GM18907 (cell line): ENCODE measurements at regions not wholly inside any gene's neighbourhood (a gene's known extent, or its start where the extent isn't known, plus 50 kb on each side); places are given as distances from the start of the nearest gene placed in this dataset.
A peak's percentile ranks its signal among the peaks of the same experiment; 100 is the strongest.

Source experiments
- ATAC-seq: cut with Tn5 transposase; IDR thresholded peaks from one replicate; pipeline ENCODE4 v1.9.1; 2021; ENCODE audit warnings: mild to moderate bottlenecking, moderate library complexity; ENCODE audit not compliant: unreplicated experiment

GRCh38 chr2:24439971-24440340, 51.1 kb upstream of the NCOA1 start:
- ATAC-seq: no peak

GRCh38 chr2:24439280-24439970, 51.6 kb upstream of the NCOA1 start:
- no peak for ATAC-seq

GRCh38 chr2:24438106-24438505, 52.9 kb upstream of the NCOA1 start:
- ATAC-seq: no peak

GRCh38 chr2:24435391-24436316, 55.4 kb upstream of the NCOA1 start:
- ATAC-seq: no peak

- no peak for ATAC-seq
Observed at GRCh38 chr2:24434541-24434940, 56.5 kb upstream of the NCOA1 start.

GRCh38 chr2:24432735-24433134, 58.3 kb upstream of the NCOA1 start:
- no peak for ATAC-seq

- ATAC-seq: no peak
Observed at GRCh38 chr2:24432121-24432520, 58.9 kb upstream of the NCOA1 start.

GRCh38 chr2:24429197-24430074, 61.6 kb upstream of the NCOA1 start:
- ATAC-seq: no peak

GRCh38 chr2:24424387-24424786, 64.1 kb upstream of the ITSN2 start:
- no peak for ATAC-seq

- ATAC-seq: no peak
Observed at GRCh38 chr2:24423095-24423494, 62.8 kb upstream of the ITSN2 start.

GRCh38 chr2:24421668-24422067, 61.3 kb upstream of the ITSN2 start:
- no peak for ATAC-seq

GRCh38 chr2:24420373-24420772, 60.0 kb upstream of the ITSN2 start:
- no peak for ATAC-seq

GRCh38 chr2:24418166-24418841, 58.0 kb upstream of the ITSN2 start:
- no peak for ATAC-seq

- no peak for ATAC-seq
Observed at GRCh38 chr2:24412812-24413211, 52.5 kb upstream of the ITSN2 start.

- ATAC-seq: no peak
Observed at GRCh38 chr2:24411488-24412151, 51.3 kb upstream of the ITSN2 start.

GRCh38 chr2:24410976-24411375, 50.6 kb upstream of the ITSN2 start:
- ATAC-seq: no peak

GRCh38 chr2:24409700-24410556, 49.6 kb upstream of the ITSN2 start:
- ATAC-seq: peak; percentile 50
